SJSA1 (cell line): ENCODE measurements at regions not wholly inside any gene's neighbourhood (a gene's known extent, or its start where the extent isn't known, plus 50 kb on each side); places are given as distances from the start of the nearest gene placed in this dataset.

Experiments used
- DNase-seq, 2 experiments: peaks; one replicate each; pipeline ENCODE4 v3.0.0-alpha.2; 2015 to 2020; ENCODE audit warnings: low spot score in 2 of 2, low read depth in 1 of 2
- H3K27ac ChIP-seq: fragments of 250-450 bp; sonication (Bioruptor Pico); 2 replicates; pipeline ENCODE4 v1.5.1; 2020; ENCODE audit warnings: mild to moderate bottlenecking, moderate library complexity
- H3K27me3 ChIP-seq: fragments of 250-450 bp; sonication (Bioruptor Pico); replicated peaks from 2 replicates; pipeline ENCODE4 v1.5.1; 2020; ENCODE audit warnings: mild to moderate bottlenecking, moderate library complexity
- H3K36me3 ChIP-seq: fragments of 250-450 bp; sonication (Bioruptor Pico); 2 replicates; pipeline ENCODE4 v1.5.1; 2020; ENCODE audit warnings: mild to moderate bottlenecking
- H3K4me1 ChIP-seq: fragments of 250-450 bp; sonication (Bioruptor Pico); replicated peaks from 2 replicates; pipeline ENCODE4 v1.6.1; 2021; ENCODE audit warnings: mild to moderate bottlenecking
- H3K4me3 ChIP-seq: fragments of 250-450 bp; sonication (Bioruptor Pico); 2 replicates; pipeline ENCODE4 v1.5.1; 2020; ENCODE audit warnings: mild to moderate bottlenecking
- H3K9me3 ChIP-seq: fragments of 250-450 bp; sonication (Bioruptor Pico); replicated peaks from 2 replicates; pipeline ENCODE4 v1.5.1; 2020; ENCODE audit warnings: mild to moderate bottlenecking

DNA sequence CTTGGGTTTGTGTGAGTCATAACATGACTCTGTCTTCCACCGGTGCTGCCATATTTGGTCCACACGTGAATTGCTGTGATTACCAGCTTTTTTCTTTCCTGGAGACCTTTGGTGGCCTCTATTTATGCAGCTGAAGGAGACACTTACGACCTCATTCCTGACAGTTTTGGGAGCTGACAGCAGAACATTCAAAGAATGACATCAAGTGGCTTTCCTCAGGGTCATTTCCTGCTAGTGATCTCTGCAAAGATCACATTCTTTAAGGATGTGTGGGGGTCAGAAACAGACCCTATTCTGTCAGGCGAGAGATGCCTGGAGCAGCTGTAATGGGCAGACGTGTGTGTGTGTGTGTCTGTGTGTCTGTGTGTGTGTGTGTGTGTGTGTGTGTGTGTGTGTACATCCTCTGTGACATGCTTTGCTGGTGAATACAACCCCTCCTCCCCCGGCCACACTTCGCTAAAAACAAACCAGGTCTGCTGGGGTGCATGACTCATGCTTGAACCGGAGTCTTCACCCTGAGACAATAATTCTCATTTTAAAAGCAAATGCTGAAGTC is 115.6 kb downstream of the TMEM170B start:
- Histone ChIP-seq H3K4me3 (no peak overlapping the region), H3K9me3 (peaks cover 1% of the 10 kb centered on the region; the same call in 1 of the 2 replicates), H3K27me3 (no peaks in the 10 kb centered on the region), H3K4me1 (peaks cover 71% of the 10 kb centered on the region), H3K27ac (peak overlapping the region; percentile 96), H3K36me3 (no peaks in the 10 kb centered on the region; the same call in 1 of the 2 replicates)
- peak; percentile 96 to 97 for DNase-seq

DNA sequence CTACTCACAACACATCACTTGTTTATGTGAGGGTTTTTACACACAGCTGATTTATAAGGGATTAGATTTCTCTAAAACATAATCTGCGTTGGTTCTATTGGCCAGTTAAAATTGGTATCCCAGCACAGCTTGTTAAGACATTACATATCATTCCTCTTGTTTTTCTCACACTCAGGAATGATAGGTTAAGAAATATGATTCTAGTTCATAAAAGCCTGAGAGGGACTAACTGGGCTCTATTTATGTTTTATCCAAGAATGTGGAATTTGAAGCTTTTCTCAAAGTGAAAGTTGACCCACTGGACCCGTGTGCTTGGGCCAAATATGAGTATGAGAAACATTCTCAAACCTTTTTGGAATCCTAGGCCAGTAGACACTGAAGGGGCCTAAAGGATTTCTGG is 117.3 kb downstream of the TMEM170B start:
- peak in 1 of 2 experiments; percentile 24 for DNase-seq
- no peaks in the 10 kb centered on the region; the same call in 1 of the 2 replicates for H3K36me3 ChIP-seq
- no peaks in the 10 kb centered on the region for H3K27me3 ChIP-seq
- no peaks in the 10 kb centered on the region for H3K9me3 ChIP-seq
- peak overlapping the region; percentile 96 for H3K27ac ChIP-seq
- H3K4me1 ChIP-seq = peaks cover 60% of the 10 kb centered on the region
- no peak overlapping the region for H3K4me3 ChIP-seq

GRCh38 chr6:11656491-11656890 is 118.9 kb downstream of the TMEM170B start:
- peaks cover 46% of the 10 kb centered on the region for H3K4me1 ChIP-seq
- H3K27ac ChIP-seq = no peak overlapping the region
- H3K9me3 ChIP-seq = no peaks in the 10 kb centered on the region
- no peak for DNase-seq
- H3K4me3 ChIP-seq = no peak overlapping the region
- H3K27me3 ChIP-seq = no peaks in the 10 kb centered on the region
- no peaks in the 10 kb centered on the region; the same call in 1 of the 2 replicates for H3K36me3 ChIP-seq

DNA sequence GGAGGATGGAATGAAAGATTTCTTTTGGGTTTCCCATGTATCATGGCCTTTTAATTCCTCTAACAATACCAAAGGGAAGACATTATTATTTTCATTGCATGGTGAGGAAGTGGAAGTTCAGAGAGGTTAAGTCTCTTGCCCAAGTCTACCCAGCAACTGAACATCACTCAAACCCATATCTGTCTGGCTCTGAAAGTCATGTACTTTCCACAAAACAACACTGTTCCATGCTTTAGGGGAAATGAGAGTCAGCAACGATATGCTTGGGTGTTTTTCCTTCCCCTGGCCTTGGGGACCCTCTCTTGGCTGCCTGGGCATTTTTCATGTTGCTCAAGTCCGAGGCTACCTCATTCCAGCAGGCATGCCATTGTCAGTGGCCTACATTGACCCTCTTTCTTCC is 118.8 kb downstream of the ADTRP start:
- H3K4me1 ChIP-seq = peaks cover 14% of the 10 kb centered on the region
- H3K36me3 ChIP-seq = no peaks in the 10 kb centered on the region
- no peaks in the 10 kb centered on the region for H3K9me3 ChIP-seq
- H3K4me3 ChIP-seq = no peak overlapping the region
- no peak for DNase-seq
- no peaks in the 10 kb centered on the region for H3K27me3 ChIP-seq
- H3K27ac ChIP-seq = no peak overlapping the region

DNA sequence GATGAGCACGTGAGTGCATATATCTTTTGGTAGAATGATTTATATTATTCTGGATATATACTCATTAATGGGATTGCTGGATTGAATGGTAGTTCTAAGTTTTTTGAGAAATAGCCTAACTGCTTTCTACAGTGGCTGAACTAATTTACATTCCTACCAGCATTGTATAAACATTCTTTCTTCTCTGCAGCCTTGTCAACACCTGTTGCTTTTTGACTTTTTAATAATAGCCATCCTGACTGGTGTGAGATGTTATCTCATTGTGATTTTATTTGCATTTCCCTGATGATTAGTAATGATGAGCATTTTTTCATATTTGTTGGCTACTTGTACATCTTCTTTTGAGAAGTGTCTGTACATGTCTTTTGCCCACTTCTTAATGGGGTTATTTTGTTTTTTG is 116.3 kb downstream of the ADTRP start:
- no peaks in the 10 kb centered on the region for H3K9me3 ChIP-seq
- H3K4me3 ChIP-seq = no peak overlapping the region
- no peaks in the 10 kb centered on the region for H3K4me1 ChIP-seq
- no peak for DNase-seq
- H3K36me3 ChIP-seq = no peaks in the 10 kb centered on the region
- H3K27me3 ChIP-seq = no peaks in the 10 kb centered on the region
- H3K27ac ChIP-seq = no peak overlapping the region

GRCh38 chr6:11663519-11663918 is 115.1 kb downstream of the ADTRP start:
- Histone ChIP-seq H3K9me3 (no peaks in the 10 kb centered on the region), H3K4me1 (no peaks in the 10 kb centered on the region)

More at GRCh38 chr6:11663519-11663918, 115.1 kb downstream of the ADTRP start:
- Histone ChIP-seq H3K27me3 (no peaks in the 10 kb centered on the region), H3K27ac (no peak overlapping the region), H3K4me3 (no peak overlapping the region), H3K36me3 (no peaks in the 10 kb centered on the region)
- no peak for DNase-seq
